Mesenchymal stem cell (in vitro differentiated cells and primary cell): ENCODE measurements at regions not wholly inside any gene's neighbourhood (a gene's known extent, or its start where the extent isn't known, plus 50 kb on each side); places are given as distances from the start of the nearest gene placed in this dataset.
A peak's percentile ranks its signal among the peaks of the same experiment; 100 is the strongest.

Source experiments
- DNase-seq: peaks from one replicate; pipeline ENCODE4 v3.0.0-alpha.2; 2013
- H2AFZ ChIP-seq: one replicate; pipeline ENCODE4 v1.6.1; 2013; ENCODE audit warnings: low read depth, mild to moderate bottlenecking, control low read depth, inconsistent platforms, low read length, moderate library complexity
- H2AK5ac ChIP-seq: 2 replicates; pipeline ENCODE4 v1.6.1; 2013; ENCODE audit warnings: low read length, moderate library complexity, mild to moderate bottlenecking, inconsistent platforms; ENCODE audit not compliant: severe bottlenecking
- H2BK120ac ChIP-seq: one replicate; pipeline ENCODE4 v1.6.1; 2013; ENCODE audit warnings: low read depth, mild to moderate bottlenecking, inconsistent platforms, low read length, moderate library complexity
- H2BK12ac ChIP-seq, 2 experiments: one replicate each; pipeline ENCODE4 v1.6.1; 2013; ENCODE audit warnings: inconsistent platforms in 2 of 2, low read length in 2 of 2, mild to moderate bottlenecking in 2 of 2, moderate library complexity in 2 of 2, control low read depth in 1 of 2
- H2BK15ac ChIP-seq: one replicate; pipeline ENCODE4 v1.6.1; 2013; ENCODE audit warnings: mild to moderate bottlenecking, low read depth, inconsistent platforms; ENCODE audit not compliant: poor library complexity, severe bottlenecking
- H2BK5ac ChIP-seq: 2 replicates; pipeline ENCODE4 v1.6.1; 2013; ENCODE audit warnings: low read depth, mild to moderate bottlenecking, low read length, control low read depth, inconsistent platforms; ENCODE audit not compliant: poor library complexity, severe bottlenecking
- H3K14ac ChIP-seq, 2 experiments: one replicate each; pipeline ENCODE4 v1.6.1; 2013; ENCODE audit warnings: inconsistent platforms in 2 of 2, low read length in 2 of 2, control low read depth in 1 of 2, mild to moderate bottlenecking in 1 of 2, moderate library complexity in 1 of 2
- H3K18ac ChIP-seq, 2 experiments: one replicate each; pipeline ENCODE4 v1.6.1; 2013; ENCODE audit warnings: inconsistent platforms in 2 of 2, low read length in 2 of 2, control low read depth in 1 of 2, low read depth in 1 of 2, mild to moderate bottlenecking in 1 of 2
- H3K23ac ChIP-seq, 2 experiments: one replicate each; pipeline ENCODE4 v1.6.1; 2013; ENCODE audit warnings: inconsistent platforms in 2 of 2, low read length in 2 of 2, mild to moderate bottlenecking in 2 of 2, moderate library complexity in 2 of 2, control low read depth in 1 of 2
- H3K27ac ChIP-seq: 2 replicates; pipeline ENCODE4 v1.5.1; 2013; ENCODE audit warnings: mild to moderate bottlenecking, moderate library complexity, low read length, control low read depth, inconsistent platforms; ENCODE audit not compliant: poor library complexity, severe bottlenecking
- H3K27me3 ChIP-seq, 2 experiments: 2 replicates each; pipeline versions ENCODE4 v1.6.1 to v1.7.0; 2013; ENCODE audit warnings: low read length in 2 of 2, mild to moderate bottlenecking in 2 of 2, moderate library complexity in 2 of 2, control low read depth in 1 of 2, inconsistent platforms in 1 of 2; ENCODE audit not compliant: control insufficient read depth in 1 of 2, insufficient read depth in 1 of 2
- H3K36me3 ChIP-seq, 2 experiments: 2 replicates each; pipeline versions ENCODE4 v1.6.1 to v1.7.0; 2013; ENCODE audit warnings: low read length in 2 of 2, control low read depth in 1 of 2, inconsistent platforms in 1 of 2, low read depth in 1 of 2, mild to moderate bottlenecking in 1 of 2; ENCODE audit not compliant: insufficient read depth in 2 of 2, control insufficient read depth in 1 of 2
- H3K4ac ChIP-seq, 2 experiments: one replicate each; pipeline ENCODE4 v1.6.1; 2013; ENCODE audit warnings: inconsistent platforms in 2 of 2, low read length in 2 of 2, mild to moderate bottlenecking in 2 of 2, moderate library complexity in 2 of 2, control low read depth in 1 of 2, low read depth in 1 of 2
- H3K4me1 ChIP-seq: 2 replicates; pipeline ENCODE4 v1.6.1; 2013; ENCODE audit warnings: low read depth, low read length, control low read depth; ENCODE audit not compliant: control insufficient read depth, insufficient read depth
- H3K4me2 ChIP-seq: 2 replicates; pipeline ENCODE4 v1.6.1; 2013; ENCODE audit warnings: low read length, mild to moderate bottlenecking, inconsistent platforms; ENCODE audit not compliant: poor library complexity, severe bottlenecking
- H3K4me3 ChIP-seq, 2 experiments: 2 replicates each; pipeline versions ENCODE4 v1.5.1 to v1.7.0; 2013; ENCODE audit warnings: low read length in 2 of 2, mild to moderate bottlenecking in 2 of 2, control low read depth in 1 of 2, low read depth in 1 of 2; ENCODE audit not compliant: insufficient read depth in 1 of 2
- H3K79me1 ChIP-seq: replicated peaks from 2 replicates; pipeline ENCODE4 v1.6.1; 2013; ENCODE audit warnings: mild to moderate bottlenecking, control low read depth, low read length, inconsistent platforms; ENCODE audit not compliant: poor library complexity, severe bottlenecking
- H3K9ac ChIP-seq: 2 replicates; pipeline ENCODE4 v1.7.0; 2013; ENCODE audit warnings: mild to moderate bottlenecking, low read length, moderate library complexity
- H3K9me3 ChIP-seq: 2 replicates; pipeline ENCODE4 v1.7.0; 2013; ENCODE audit warnings: mild to moderate bottlenecking, low read length; ENCODE audit not compliant: control insufficient read depth
- H4K8ac ChIP-seq: one replicate; pipeline ENCODE4 v1.6.1; 2013; ENCODE audit warnings: inconsistent platforms, mild to moderate bottlenecking, low read length, moderate library complexity
- H4K91ac ChIP-seq: one replicate; pipeline ENCODE4 v1.6.1; 2013; ENCODE audit warnings: mild to moderate bottlenecking, low read length, inconsistent platforms
- WGBS: methylation state at CpG from one replicate; pipeline ENCODE4 v1.1.7; 2013; ENCODE audit warnings: mixed read lengths; 5-methylcytosine and 5-hydroxymethylcytosine counted together

- Histone ChIP-seq H3K4me3 (no peak overlapping the region), H3K4me1 (no peaks in the 10 kb centered on the region), H2AK5ac (no peak overlapping the region), H3K27ac (no peak overlapping the region), H3K27me3 (no peaks in the 10 kb centered on the region), H4K91ac (no peak overlapping the region), H2BK120ac (no peak overlapping the region), H2BK12ac (no peak overlapping the region), H3K79me1 (no peaks in the 10 kb centered on the region), H3K9ac (no peak overlapping the region), H3K9me3 (no peaks in the 10 kb centered on the region), H3K14ac (no peak overlapping the region), H2BK15ac (no peak overlapping the region), H3K23ac (no peak overlapping the region), H3K4ac (no peak overlapping the region), H3K18ac (no peak overlapping the region), H4K8ac (no peak overlapping the region), H2AFZ (no peak overlapping the region), H3K36me3 (peaks cover 0 to 6% of the 10 kb centered on the region in 2 experiments), H2BK5ac (no peak overlapping the region), H3K4me2 (no peak overlapping the region)
- 71% methylated on average over 2 of the region's 3 CpGs for WGBS
- DNase-seq: no peak
Measured at GRCh38 chr21:14842601-14843000, 222.2 kb downstream of the NRIP1 start.

GRCh38 chr21:14841511-14842472 is 223.0 kb downstream of the NRIP1 start:
- Histone ChIP-seq H2BK120ac (no peak overlapping the region), H2AK5ac (no peak overlapping the region), H3K9ac (no peak overlapping the region), H4K8ac (peak overlapping the region; percentile 36), H4K91ac (no peak overlapping the region), H3K36me3 (peaks cover 0 to 6% of the 10 kb centered on the region in 2 experiments), H3K4me2 (no peak overlapping the region), H2AFZ (no peak overlapping the region), H3K27me3 (no peaks in the 10 kb centered on the region), H2BK15ac (no peak overlapping the region), H2BK12ac (no peak overlapping the region), H3K4me1 (no peaks in the 10 kb centered on the region), H3K27ac (no peak overlapping the region), H3K4me3 (no peak overlapping the region), H3K18ac (no peak overlapping the region), H3K14ac (no peak overlapping the region), H2BK5ac (no peak overlapping the region), H3K4ac (no peak overlapping the region), H3K23ac (no peak overlapping the region), H3K9me3 (no peaks in the 10 kb centered on the region), H3K79me1 (no peaks in the 10 kb centered on the region)
- 94% methylated on average over 51 of the region's 51 CpGs for WGBS
- no peak for DNase-seq

- Histone ChIP-seq H3K14ac (no peak overlapping the region), H3K23ac (no peak overlapping the region), H3K4me2 (no peak overlapping the region), H3K27ac (no peak overlapping the region), H3K4me1 (no peaks in the 10 kb centered on the region), H3K27me3 (no peaks in the 10 kb centered on the region), H3K36me3 (peaks cover 0 to 6% of the 10 kb centered on the region in 2 experiments), H3K4me3 (no peak overlapping the region), H3K9me3 (no peaks in the 10 kb centered on the region), H3K9ac (no peak overlapping the region), H3K18ac (no peak overlapping the region), H2BK12ac (no peak overlapping the region), H2AK5ac (no peak overlapping the region), H2BK120ac (no peak overlapping the region), H2BK15ac (no peak overlapping the region), H3K4ac (no peak overlapping the region), H2BK5ac (no peak overlapping the region), H4K91ac (no peak overlapping the region), H4K8ac (no peak overlapping the region), H2AFZ (no peak overlapping the region), H3K79me1 (no peaks in the 10 kb centered on the region)
- 5% methylated on average over 3 of the region's 3 CpGs for WGBS
- peak; percentile 58 for DNase-seq
Measured at GRCh38 chr21:14838400-14838799, 226.4 kb downstream of the NRIP1 start.

GRCh38 chr21:14836950-14837349 is 227.8 kb downstream of the NRIP1 start:
- Histone ChIP-seq H2BK15ac (no peak overlapping the region), H3K4ac (no peak overlapping the region), H2BK120ac (no peak overlapping the region), H2BK12ac (no peak overlapping the region), H3K79me1 (no peaks in the 10 kb centered on the region), H4K91ac (no peak overlapping the region), H2AFZ (no peak overlapping the region), H3K14ac (no peak overlapping the region), H4K8ac (no peak overlapping the region), H3K18ac (no peak overlapping the region), H2AK5ac (no peak overlapping the region), H3K9me3 (no peaks in the 10 kb centered on the region), H3K9ac (no peak overlapping the region), H3K23ac (no peak overlapping the region), H3K4me2 (no peak overlapping the region), H3K4me1 (no peaks in the 10 kb centered on the region), H3K27me3 (no peaks in the 10 kb centered on the region), H3K4me3 (no peak overlapping the region), H3K27ac (no peak overlapping the region), H2BK5ac (no peak overlapping the region), H3K36me3 (peaks cover 0 to 5% of the 10 kb centered on the region in 2 experiments)
- no CpG with 5 or more reads among the region's 1 CpG for WGBS
- DNase-seq: no peak
